ENCODE measurements at regions not wholly inside any gene's neighbourhood (a gene's known extent, or its start where the extent isn't known, plus 50 kb on each side); places are given as distances from the start of the nearest gene placed in this dataset.
"Not testable (repeated sequence)": the region's sequence is repeated elsewhere in the genome, so short reads cannot be mapped to it uniquely, and the experiment has no call there.

GRCh38 chr12:113700943-113701342 lies 229.3 kb upstream of the LHX5 start:
- no peak for TF ChIP-seq CTCF (conservative IDR thresholded peaks at IDR 0.05)
- H3K9ac ChIP-seq (ENCODE audit: extremely low read depth, low read length, poor library complexity, severe bottlenecking), result no peak overlapping the region
- no peaks in the 10 kb centered on the region for H3K36me3 ChIP-seq (ENCODE audit: control insufficient read depth, insufficient read depth, low read length)
- no peaks in the 10 kb centered on the region for H3K4me1 ChIP-seq (ENCODE audit: control insufficient read depth, insufficient read depth, low read length)
- Mint-ChIP-seq H3K27me3 (ENCODE audit: insufficient read depth) (peaks cover 26% of the 10 kb centered on the region), H3K27ac (no peak overlapping the region), H3K4me3 (no peak overlapping the region), H3K9me3 (no peaks in the 10 kb centered on the region), H3K36me3 (ENCODE audit: low read depth) (no peaks in the 10 kb centered on the region), H3K4me1 (peaks cover 17% of the 10 kb centered on the region)
- H3K27me3 ChIP-seq (ENCODE audit: control insufficient read depth, insufficient read depth, low read length, poor library complexity, severe bottlenecking), result no peaks in the 10 kb centered on the region
- peak; percentile 91 for DNase-seq
- H3K9me3 ChIP-seq (ENCODE audit: control insufficient read depth, low read length), result no peaks in the 10 kb centered on the region
- WGBS, 2 experiments (ENCODE audit: insufficient coverage in 1 of 2, insufficient read length in 1 of 2), result 6 to 18% methylated on average over 5 of the region's 5 CpGs
- H3K27ac ChIP-seq (ENCODE audit: low read depth, low read length), result no peak overlapping the region
- no peak overlapping the region for H3K4me3 ChIP-seq (ENCODE audit: low read length)

- not testable (repeated sequence) for H3K4me3 ChIP-seq (ENCODE audit: low read length); H3K27ac Mint-ChIP-seq; H3K4me1 ChIP-seq (ENCODE audit: control insufficient read depth, insufficient read depth, low read length); H3K27ac ChIP-seq (ENCODE audit: low read depth, low read length); H3K36me3 ChIP-seq (ENCODE audit: control insufficient read depth, insufficient read depth, low read length); H3K9me3 ChIP-seq (ENCODE audit: control insufficient read depth, low read length); H3K36me3 Mint-ChIP-seq (ENCODE audit: low read depth); H3K9me3 Mint-ChIP-seq; H3K4me3 Mint-ChIP-seq; H3K27me3 ChIP-seq (ENCODE audit: control insufficient read depth, insufficient read depth, low read length, poor library complexity, severe bottlenecking); H3K9ac ChIP-seq (ENCODE audit: extremely low read depth, low read length, poor library complexity, severe bottlenecking); DNase-seq
- peaks cover 26% of the 10 kb centered on the region for H3K27me3 Mint-ChIP-seq (ENCODE audit: insufficient read depth)
- 79 to 89% methylated on average over 1 to 3 of the region's 3 CpGs for WGBS, 2 experiments (ENCODE audit: insufficient coverage in 1 of 2, insufficient read length in 1 of 2)
- peaks cover 15% of the 10 kb centered on the region for H3K4me1 Mint-ChIP-seq
Measured at GRCh38 chr12:113699984-113700383, 228.3 kb upstream of the LHX5 start.

- Mint-ChIP-seq H3K4me1 (peaks cover 15% of the 10 kb centered on the region), H3K4me3 (no peak overlapping the region), H3K9me3 (no peaks in the 10 kb centered on the region), H3K27ac (no peak overlapping the region), H3K27me3 (ENCODE audit: insufficient read depth) (peaks cover 24% of the 10 kb centered on the region), H3K36me3 (ENCODE audit: low read depth) (no peaks in the 10 kb centered on the region)
- no peak for DNase-seq
- WGBS, 2 experiments (ENCODE audit: insufficient coverage in 1 of 2, insufficient read length in 1 of 2), result 72 to 89% methylated on average over 3 to 5 of the region's 5 CpGs
- Histone ChIP-seq H3K27me3 (ENCODE audit: control insufficient read depth, insufficient read depth, low read length, poor library complexity, severe bottlenecking) (no peaks in the 10 kb centered on the region), H3K9me3 (ENCODE audit: control insufficient read depth, low read length) (no peaks in the 10 kb centered on the region), H3K27ac (ENCODE audit: low read depth, low read length) (no peak overlapping the region), H3K36me3 (ENCODE audit: control insufficient read depth, insufficient read depth, low read length) (no peaks in the 10 kb centered on the region), H3K4me3 (ENCODE audit: low read length) (no peak overlapping the region), H3K9ac (ENCODE audit: extremely low read depth, low read length, poor library complexity, severe bottlenecking) (no peak overlapping the region), H3K4me1 (ENCODE audit: control insufficient read depth, insufficient read depth, low read length) (no peaks in the 10 kb centered on the region)
- TF ChIP-seq CTCF (conservative IDR thresholded peaks at IDR 0.05), result no peak
Measured at GRCh38 chr12:113698510-113698858, 226.8 kb upstream of the LHX5 start.
